ENCODE measurements at regions not wholly inside any gene's neighbourhood (a gene's known extent, or its start where the extent isn't known, plus 50 kb on each side); places are given as distances from the start of the nearest gene placed in this dataset.

GRCh38 chr6:120786256-120786655, 548.0 kb downstream of the TBC1D32 start:
- TF ChIP-seq CTCF (IDR thresholded peaks at IDR 0.05; ENCODE audit: control insufficient read depth, extremely low read depth, insufficient read depth) = no peak
- no peak for DNase-seq (ENCODE audit: low read depth)
- no peak overlapping the region for H3K4me3 ChIP-seq (ENCODE audit: low read depth, low read length)

DNA sequence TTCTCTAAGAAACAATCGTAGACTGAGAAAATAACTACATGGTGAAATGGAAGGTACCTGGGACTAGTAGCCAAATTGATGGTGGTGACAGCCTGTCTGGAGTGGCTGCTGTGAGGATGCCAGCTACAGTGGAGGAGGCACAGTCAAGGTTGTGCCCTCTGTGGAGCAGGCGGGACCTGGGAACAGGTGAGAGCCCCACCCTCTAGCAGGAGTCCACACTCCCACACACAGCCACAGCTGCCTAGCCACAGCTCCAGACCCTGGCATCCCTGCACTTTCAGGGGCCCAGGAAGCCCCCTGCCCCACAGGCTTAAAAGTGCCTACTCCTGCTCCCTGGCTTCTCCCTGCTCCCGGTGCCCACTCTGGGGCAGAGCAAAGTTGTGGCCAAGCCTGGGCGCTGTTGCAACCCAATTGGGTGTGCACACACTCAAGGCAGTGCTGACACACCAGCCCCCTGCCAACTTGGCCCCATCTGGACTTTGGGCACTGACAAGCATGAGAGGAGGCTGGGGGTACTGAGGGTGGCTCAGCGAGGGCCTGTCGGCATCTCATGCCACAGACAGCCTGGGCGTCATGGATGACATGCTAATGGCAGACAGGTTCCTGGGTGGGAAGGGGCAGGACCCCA, 548.7 kb downstream of the TBC1D32 start:
- no peak overlapping the region for H3K4me3 ChIP-seq (ENCODE audit: low read depth, low read length)
- no peak for TF ChIP-seq CTCF (IDR thresholded peaks at IDR 0.05; ENCODE audit: control insufficient read depth, extremely low read depth, insufficient read depth)
- DNase-seq (ENCODE audit: low read depth) = no peak

DNA sequence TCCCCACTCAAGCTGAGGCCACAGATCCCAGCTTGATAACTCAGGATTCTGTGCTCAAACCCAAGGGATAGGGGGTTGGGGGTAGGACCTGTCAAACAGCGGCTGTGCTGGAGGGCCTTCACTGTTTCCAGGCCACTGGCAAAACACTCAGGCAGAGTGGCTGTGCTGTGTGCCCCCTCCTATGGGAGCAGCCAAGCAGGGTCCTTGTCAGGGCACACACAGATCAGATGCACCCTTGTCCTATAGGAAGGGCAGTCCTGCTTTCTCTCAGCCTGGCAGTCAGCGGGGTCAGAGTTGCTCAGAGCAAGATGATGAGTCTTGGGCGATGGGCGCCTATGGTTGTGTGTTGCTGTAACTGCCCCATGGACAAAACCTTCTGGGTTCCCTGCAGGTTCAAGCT, 554.8 kb downstream of the TBC1D32 start:
- no peak for DNase-seq (ENCODE audit: low read depth)
- TF ChIP-seq CTCF (IDR thresholded peaks at IDR 0.05; ENCODE audit: control insufficient read depth, extremely low read depth, insufficient read depth) = no peak
- no peak overlapping the region for H3K4me3 ChIP-seq (ENCODE audit: low read depth, low read length)

GRCh38 chr6:120775698-120776097, 558.6 kb downstream of the TBC1D32 start:
- no peak for DNase-seq (ENCODE audit: low read depth)
- no peak for TF ChIP-seq CTCF (IDR thresholded peaks at IDR 0.05; ENCODE audit: control insufficient read depth, extremely low read depth, insufficient read depth)
- no peak overlapping the region for H3K4me3 ChIP-seq (ENCODE audit: low read depth, low read length)

DNA sequence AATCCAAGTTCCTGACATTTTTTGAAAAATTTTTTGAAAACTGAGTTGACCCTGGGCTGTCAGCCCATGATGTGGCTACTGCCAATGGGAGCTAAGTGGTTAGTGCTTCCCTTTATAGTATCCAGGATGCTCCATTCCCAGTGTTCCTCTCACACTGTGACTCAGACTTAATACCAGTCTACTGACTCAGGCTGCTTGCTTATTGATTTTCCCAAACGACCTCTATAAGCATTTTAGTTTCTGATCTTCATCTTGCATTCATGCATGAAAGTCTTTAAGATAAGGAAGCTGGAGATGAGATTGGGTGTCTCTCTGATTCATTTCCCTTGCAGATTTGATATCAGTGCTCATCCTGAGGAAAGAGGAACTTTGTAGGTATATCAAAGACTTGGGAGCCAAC, 560.0 kb downstream of the TBC1D32 start:
- DNase-seq (ENCODE audit: low read depth) = no peak
- TF ChIP-seq CTCF (IDR thresholded peaks at IDR 0.05; ENCODE audit: control insufficient read depth, extremely low read depth, insufficient read depth) = no peak

GRCh38 chr6:120771019-120771418, 563.3 kb downstream of the TBC1D32 start:
- no peak overlapping the region for H3K4me3 ChIP-seq (ENCODE audit: low read depth, low read length)
- DNase-seq (ENCODE audit: low read depth) = no peak
- no peak for TF ChIP-seq CTCF (IDR thresholded peaks at IDR 0.05; ENCODE audit: control insufficient read depth, extremely low read depth, insufficient read depth)

More for the DNA sequence above, 560.0 kb downstream of the TBC1D32 start:
- H3K4me3 ChIP-seq (ENCODE audit: low read depth, low read length) = no peak overlapping the region

- no peak overlapping the region for H3K4me3 ChIP-seq (ENCODE audit: low read depth, low read length)
- TF ChIP-seq CTCF (IDR thresholded peaks at IDR 0.05; ENCODE audit: control insufficient read depth, extremely low read depth, insufficient read depth) = no peak
- no peak for DNase-seq (ENCODE audit: low read depth)
Measured at GRCh38 chr6:120764312-120764711, 570.0 kb downstream of the TBC1D32 start.

All from LNCaP clone FGC (cell line).